ENCODE measurements at regions not wholly inside any gene's neighbourhood (a gene's known extent, or its start where the extent isn't known, plus 50 kb on each side); places are given as distances from the start of the nearest gene placed in this dataset.

DNA sequence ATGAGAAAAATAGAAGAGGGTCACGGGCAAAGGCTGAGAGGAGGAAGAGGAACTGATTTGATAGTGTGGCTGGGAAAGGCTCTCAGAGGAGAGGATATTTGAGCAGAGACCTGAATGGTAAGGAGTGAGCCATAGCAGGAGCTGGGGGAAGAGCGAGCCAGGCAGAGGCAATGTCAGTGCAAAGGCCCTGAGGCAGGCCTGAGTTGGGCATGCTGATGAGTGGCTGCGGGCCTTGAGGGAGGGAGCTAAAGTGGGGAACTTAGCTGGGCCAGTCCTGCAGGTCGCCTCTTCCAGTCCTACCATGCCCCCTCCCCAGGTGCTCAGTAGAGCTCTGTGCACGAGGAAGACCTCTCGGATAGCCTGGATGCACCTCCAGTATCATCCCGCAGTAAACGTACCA lies 55.4 kb upstream of the FGFR2 start:
- TF ChIP-seq POLR2A (IDR thresholded peaks at IDR 0.05; ENCODE audit: low read length) (no peak), GATA1 (IDR thresholded peaks at IDR 0.05; ENCODE audit: low read depth, low read length) (no peak)
- DNase-seq: no peak

DNA sequence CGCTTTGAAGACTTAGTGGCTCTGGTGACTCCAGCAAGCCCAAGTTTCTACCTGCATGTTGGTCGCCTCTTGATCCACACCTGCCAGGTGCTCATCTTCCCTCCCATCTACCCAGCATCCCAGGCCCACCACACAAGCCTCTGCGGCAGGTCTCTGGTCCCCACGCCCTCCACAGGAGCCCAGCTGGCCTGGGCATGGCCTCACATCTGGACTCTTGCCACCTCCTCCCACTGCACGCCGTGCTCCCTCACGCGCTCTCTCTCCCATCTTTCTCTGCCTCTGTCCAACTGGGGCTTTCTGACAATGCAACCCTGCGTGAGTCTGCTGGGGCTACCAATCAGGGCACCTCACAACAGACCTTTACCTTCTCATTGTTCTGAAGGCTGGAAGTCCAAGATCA lies 50.2 kb upstream of the FGFR2 start:
- TF ChIP-seq GATA1 (IDR thresholded peaks at IDR 0.05; ENCODE audit: low read depth, low read length) (no peak), POLR2A (IDR thresholded peaks at IDR 0.05; ENCODE audit: low read length) (no peak)
- DNase-seq: no peak

DNA sequence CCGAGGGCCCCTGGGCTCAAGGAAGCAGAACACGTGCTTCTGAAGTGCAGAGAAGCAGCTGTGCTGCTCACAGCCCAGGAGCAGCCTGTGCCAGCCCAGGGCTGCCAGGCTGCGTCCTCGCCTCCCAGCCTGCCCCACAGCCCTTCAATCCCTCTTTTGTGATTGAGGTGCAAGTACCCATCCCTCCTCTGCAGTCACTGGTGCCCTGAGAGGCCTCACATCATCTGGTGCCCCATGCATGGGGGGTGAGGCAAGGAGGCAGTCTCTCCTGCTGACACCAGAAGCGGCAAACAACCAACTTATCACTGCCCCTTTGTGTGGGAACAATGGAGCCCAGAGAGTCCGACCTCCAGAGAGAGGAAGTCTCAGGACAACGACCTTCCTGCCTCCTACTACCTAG lies 49.8 kb upstream of the FGFR2 start:
- no peak for DNase-seq
- TF ChIP-seq GATA1 (IDR thresholded peaks at IDR 0.05; ENCODE audit: low read depth, low read length) (no peak), POLR2A (IDR thresholded peaks at IDR 0.05; ENCODE audit: low read length) (no peak)

Data from erythroblast (primary cell).